LNCAP (cell line): ENCODE measurements at regions not wholly inside any gene's neighbourhood (a gene's known extent, or its start where the extent isn't known, plus 50 kb on each side); places are given as distances from the start of the nearest gene placed in this dataset.
A peak's percentile ranks its signal among the peaks of the same experiment; 100 is the strongest.

Source experiments
- TF ChIP-seq, protein P1 (sequence below): fragments of 450-650 bp; IDR thresholded peaks from 2 replicates; pipeline ENCODE4 v1.5.1; 2017; ENCODE audit warnings: mild to moderate bottlenecking

DNA sequence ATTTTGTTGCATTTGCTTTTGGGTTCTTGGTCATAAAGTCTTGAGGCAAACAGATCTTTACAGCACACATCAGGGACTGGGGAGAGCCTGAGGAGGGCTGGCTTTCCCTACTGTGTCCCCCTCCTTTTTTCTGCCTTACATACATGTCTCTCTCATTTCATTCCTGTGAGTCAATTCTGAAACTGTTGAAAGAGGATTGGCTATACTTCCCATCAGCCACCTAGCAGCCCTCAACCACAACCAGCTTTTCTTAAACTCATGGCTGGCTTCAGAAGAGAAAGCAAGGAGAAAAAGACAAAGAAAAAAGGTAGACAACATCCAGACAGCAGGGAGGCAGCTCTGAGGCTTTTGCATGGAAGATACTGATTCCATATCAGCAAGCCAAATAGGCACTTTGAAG, 374.8 kb upstream of the KIF2A start:
- TF ChIP-seq, protein P1, sequence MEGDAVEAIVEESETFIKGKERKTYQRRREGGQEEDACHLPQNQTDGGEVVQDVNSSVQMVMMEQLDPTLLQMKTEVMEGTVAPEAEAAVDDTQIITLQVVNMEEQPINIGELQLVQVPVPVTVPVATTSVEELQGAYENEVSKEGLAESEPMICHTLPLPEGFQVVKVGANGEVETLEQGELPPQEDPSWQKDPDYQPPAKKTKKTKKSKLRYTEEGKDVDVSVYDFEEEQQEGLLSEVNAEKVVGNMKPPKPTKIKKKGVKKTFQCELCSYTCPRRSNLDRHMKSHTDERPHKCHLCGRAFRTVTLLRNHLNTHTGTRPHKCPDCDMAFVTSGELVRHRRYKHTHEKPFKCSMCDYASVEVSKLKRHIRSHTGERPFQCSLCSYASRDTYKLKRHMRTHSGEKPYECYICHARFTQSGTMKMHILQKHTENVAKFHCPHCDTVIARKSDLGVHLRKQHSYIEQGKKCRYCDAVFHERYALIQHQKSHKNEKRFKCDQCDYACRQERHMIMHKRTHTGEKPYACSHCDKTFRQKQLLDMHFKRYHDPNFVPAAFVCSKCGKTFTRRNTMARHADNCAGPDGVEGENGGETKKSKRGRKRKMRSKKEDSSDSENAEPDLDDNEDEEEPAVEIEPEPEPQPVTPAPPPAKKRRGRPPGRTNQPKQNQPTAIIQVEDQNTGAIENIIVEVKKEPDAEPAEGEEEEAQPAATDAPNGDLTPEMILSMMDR: no peak

DNA sequence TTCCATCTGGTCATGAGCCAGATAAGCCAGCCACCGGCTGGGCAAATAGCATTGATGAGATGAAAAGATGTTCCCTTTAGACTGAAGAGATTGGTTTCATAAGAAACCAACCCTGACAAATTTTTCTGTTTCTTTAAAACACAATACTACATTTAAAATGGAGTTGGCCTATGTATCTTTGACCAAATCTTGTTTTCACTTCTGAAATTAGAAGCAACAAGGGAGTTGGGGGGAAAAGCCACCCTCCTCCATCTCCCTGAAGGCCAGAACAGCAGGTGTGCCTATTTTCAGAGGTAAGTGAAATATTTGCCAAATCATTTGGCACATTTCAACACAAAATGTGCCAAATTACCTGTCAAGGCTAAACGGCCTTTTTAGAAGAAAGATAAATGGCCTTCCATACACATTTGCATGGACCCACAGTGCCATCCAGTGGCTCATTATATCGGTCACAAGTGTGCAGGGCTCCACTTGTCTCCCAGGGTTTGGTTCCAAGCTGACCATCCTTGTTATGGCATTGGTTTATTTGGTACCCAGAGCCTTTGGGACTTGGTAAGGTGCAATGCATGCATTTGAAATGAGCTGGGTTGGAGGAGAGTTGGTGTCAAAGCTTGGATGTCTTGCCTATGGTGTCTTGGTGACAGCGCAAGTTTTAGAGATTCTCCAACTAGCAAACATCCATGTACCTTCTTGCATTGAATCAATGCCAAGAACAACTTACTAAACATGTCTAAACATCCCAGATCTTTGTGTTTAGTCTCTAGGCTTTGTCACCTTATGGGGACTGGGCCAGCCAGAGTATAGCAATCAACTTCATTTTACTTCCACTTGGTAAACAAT, 372.0 kb upstream of the KIF2A start:
- TF ChIP-seq, protein P1: peak; percentile 83

GRCh38 chr5:61941637-61942036, 364.4 kb upstream of the KIF2A start:
- TF ChIP-seq, protein P1: no peak

DNA sequence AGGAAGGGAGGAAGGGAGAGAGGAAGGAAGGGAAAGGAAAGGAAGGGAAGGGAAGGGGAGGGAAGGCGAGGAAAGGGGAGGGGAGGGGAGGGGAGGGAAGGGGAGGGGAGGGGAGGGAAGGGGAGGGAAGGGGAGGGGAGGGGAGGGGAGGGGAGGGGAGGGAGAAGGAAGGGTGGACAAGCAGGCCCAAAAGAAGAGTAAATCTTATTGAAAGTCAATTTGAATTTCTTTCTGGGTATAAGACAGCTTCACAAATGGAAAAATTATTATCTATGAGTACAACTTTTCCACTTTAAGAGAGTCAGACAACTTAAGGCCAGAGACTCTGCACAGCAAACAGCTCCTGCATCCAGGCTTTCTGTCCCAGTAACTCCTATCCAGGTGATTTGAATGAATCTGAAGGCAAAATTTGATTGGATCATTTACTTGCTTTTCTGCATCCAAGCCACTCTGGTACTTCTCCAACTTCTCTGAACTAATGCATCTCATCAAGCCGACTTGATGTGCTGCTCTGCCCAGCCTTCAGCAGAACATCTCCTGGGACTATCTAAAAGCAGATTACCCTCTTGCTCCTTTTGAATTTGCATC, 363.4 kb upstream of the KIF2A start:
- TF ChIP-seq, protein P1: no peak

GRCh38 chr5:61943713-61944112, 362.3 kb upstream of the KIF2A start:
- TF ChIP-seq, protein P1: no peak

- TF ChIP-seq, protein P1: no peak
Observed at GRCh38 chr5:61948151-61948550, 357.9 kb upstream of the KIF2A start.

DNA sequence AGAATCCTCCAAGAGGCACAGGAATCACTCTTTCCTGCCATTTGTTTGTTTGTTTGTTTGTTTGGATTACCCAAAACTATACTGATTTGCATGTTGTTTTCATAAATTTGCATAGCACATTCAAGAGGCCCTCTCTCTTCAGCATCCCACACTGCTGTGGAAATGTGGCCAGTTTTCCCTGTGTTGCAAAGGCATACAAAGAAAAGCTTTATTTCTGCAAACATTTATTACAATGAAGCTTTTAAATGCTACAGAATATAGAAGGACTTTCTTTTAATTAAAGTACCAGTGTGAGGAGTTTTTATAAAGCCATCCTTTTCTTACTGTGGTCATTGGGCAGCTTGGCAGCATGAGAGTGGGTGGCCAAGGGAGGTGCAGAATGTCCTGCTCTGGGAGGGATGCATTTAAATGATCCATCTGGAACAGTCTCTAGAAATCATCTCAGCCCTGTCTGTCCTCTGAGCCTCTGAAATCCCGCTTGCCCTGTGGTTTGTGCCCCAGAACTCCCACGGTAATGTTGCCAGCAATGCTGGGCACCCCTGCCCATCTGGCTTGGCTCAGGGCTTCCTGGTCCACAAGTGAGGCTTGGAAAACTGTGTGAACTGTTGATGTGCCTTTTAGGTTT, 356.8 kb upstream of the KIF2A start:
- TF ChIP-seq, protein P1: no peak
